Activated T-helper 2 cell treated with anti-CD3 and anti-CD28 coated beads, Interferon-gamma antibody, Interleukin-2, Interleukin-4, amounts not matched to agents 10 μg/mL and 5 μg/mL and 100 μg/mL, durations not matched to agents 14 hours and 24 hours and 36 hours (primary cell): ENCODE measurements at regions not wholly inside any gene's neighbourhood (a gene's known extent, or its start where the extent isn't known, plus 50 kb on each side); places are given as distances from the start of the nearest gene placed in this dataset.

Experiments
- DNase-seq: peaks from one replicate; pipeline ENCODE4 v3.0.0; 2021; ENCODE audit warnings: low spot score
- H3K27ac Mint-ChIP-seq: one replicate; pipeline ENCODE4 v1.8.0; 2021; ENCODE audit warnings: mixed read lengths
- H3K27me3 Mint-ChIP-seq: one replicate; pipeline ENCODE4 v1.8.0; 2021; ENCODE audit warnings: low read depth, mixed read lengths
- H3K36me3 Mint-ChIP-seq: one replicate; pipeline ENCODE4 v1.8.0; 2021; ENCODE audit warnings: low read depth, mixed read lengths
- H3K4me1 Mint-ChIP-seq: one replicate; pipeline ENCODE4 v1.8.0; 2021; ENCODE audit warnings: low read depth, mixed read lengths
- H3K4me3 Mint-ChIP-seq: one replicate; pipeline ENCODE4 v1.8.0; 2021; ENCODE audit warnings: low read depth, mild to moderate bottlenecking, moderate library complexity, mixed read lengths
- H3K9me3 Mint-ChIP-seq: one replicate; pipeline ENCODE4 v1.8.0; 2021; ENCODE audit warnings: mixed read lengths
- intact Hi-C: fragments of 100-400 bp; cut with micrococcal nuclease; formaldehyde crosslinking; loops from one replicate; pipeline ENCODE4 v1.15.1; 2023

GRCh38 chr7:156479596-156479995 lies 161.0 kb upstream of the RNF32 start:
- no peak for DNase-seq
- Mint-ChIP-seq H3K27me3 (peaks cover 29% of the 10 kb centered on the region), H3K9me3 (no peaks in the 10 kb centered on the region), H3K4me1 (peaks cover 2% of the 10 kb centered on the region), H3K4me3 (no peak overlapping the region), H3K36me3 (no peaks in the 10 kb centered on the region), H3K27ac (no peak overlapping the region)
- intact Hi-C loops, result no loop called here

- Mint-ChIP-seq H3K27ac (no peak overlapping the region), H3K4me3 (no peak overlapping the region), H3K36me3 (no peaks in the 10 kb centered on the region), H3K4me1 (peaks cover 2% of the 10 kb centered on the region), H3K27me3 (peaks cover 33% of the 10 kb centered on the region), H3K9me3 (no peaks in the 10 kb centered on the region)
- no peak for DNase-seq
- intact Hi-C loops, result no loop called here
Observed at GRCh38 chr7:156478486-156478885, 162.1 kb upstream of the RNF32 start.

- H3K4me1 Mint-ChIP-seq, result no peaks in the 10 kb centered on the region
- H3K27ac Mint-ChIP-seq, result no peak overlapping the region
- DNase-seq, result no peak
- no peaks in the 10 kb centered on the region for H3K9me3 Mint-ChIP-seq
- H3K36me3 Mint-ChIP-seq, result no peaks in the 10 kb centered on the region
- intact Hi-C loops, result no loop called here
- H3K27me3 Mint-ChIP-seq, result peaks cover 33% of the 10 kb centered on the region
- no peak overlapping the region for H3K4me3 Mint-ChIP-seq
Observed at GRCh38 chr7:156475666-156476065, 164.9 kb upstream of the RNF32 start.

- no peak overlapping the region for H3K4me3 Mint-ChIP-seq
- H3K36me3 Mint-ChIP-seq, result no peaks in the 10 kb centered on the region
- intact Hi-C loops, result no loop called here
- no peaks in the 10 kb centered on the region for H3K9me3 Mint-ChIP-seq
- H3K27ac Mint-ChIP-seq, result no peak overlapping the region
- peaks cover 33% of the 10 kb centered on the region for H3K27me3 Mint-ChIP-seq
- no peak for DNase-seq
- no peaks in the 10 kb centered on the region for H3K4me1 Mint-ChIP-seq
Observed at GRCh38 chr7:156475179-156475578, 165.4 kb upstream of the RNF32 start.

GRCh38 chr7:156474241-156474743 lies 166.3 kb upstream of the RNF32 start:
- H3K4me1 Mint-ChIP-seq, result no peaks in the 10 kb centered on the region
- no peaks in the 10 kb centered on the region for H3K36me3 Mint-ChIP-seq
- H3K27me3 Mint-ChIP-seq, result peaks cover 29% of the 10 kb centered on the region
- no peaks in the 10 kb centered on the region for H3K9me3 Mint-ChIP-seq
- H3K27ac Mint-ChIP-seq, result no peak overlapping the region
- no peak overlapping the region for H3K4me3 Mint-ChIP-seq
- DNase-seq, result no peak
- intact Hi-C loops, result loop anchor here (5.0 kb wide), 2 partner anchors 348 to 677 kb away; no protein-coding TSS in a partner anchor

- intact Hi-C loops, result loop anchor here (1.0 to 5.0 kb wide), 3 partner anchors 349 to 676 kb away; no protein-coding TSS in a partner anchor
- H3K4me1 Mint-ChIP-seq, result no peaks in the 10 kb centered on the region
- no peak overlapping the region for H3K27ac Mint-ChIP-seq
- H3K4me3 Mint-ChIP-seq, result no peak overlapping the region
- no peaks in the 10 kb centered on the region for H3K9me3 Mint-ChIP-seq
- no peak for DNase-seq
- no peaks in the 10 kb centered on the region for H3K36me3 Mint-ChIP-seq
- H3K27me3 Mint-ChIP-seq, result peaks cover 27% of the 10 kb centered on the region
Observed at GRCh38 chr7:156473476-156474240, 166.9 kb upstream of the RNF32 start.

- intact Hi-C loops, result loop anchor here (5.0 kb wide), 2 partner anchors 350 to 675 kb away; no protein-coding TSS in a partner anchor
- Mint-ChIP-seq H3K4me3 (no peak overlapping the region), H3K4me1 (no peaks in the 10 kb centered on the region), H3K27ac (no peak overlapping the region), H3K9me3 (no peaks in the 10 kb centered on the region), H3K36me3 (no peaks in the 10 kb centered on the region), H3K27me3 (peaks cover 24% of the 10 kb centered on the region)
- no peak for DNase-seq
Observed at GRCh38 chr7:156472267-156472666, 168.3 kb upstream of the RNF32 start.

- H3K4me3 Mint-ChIP-seq, result no peak overlapping the region
- intact Hi-C loops, result loop anchor here (5.0 kb wide), 2 partner anchors 352 to 673 kb away; no protein-coding TSS in a partner anchor
- H3K27me3 Mint-ChIP-seq, result peaks cover 22% of the 10 kb centered on the region
- no peak overlapping the region for H3K27ac Mint-ChIP-seq
- no peak for DNase-seq
- no peaks in the 10 kb centered on the region for H3K9me3 Mint-ChIP-seq
- no peaks in the 10 kb centered on the region for H3K4me1 Mint-ChIP-seq
- H3K36me3 Mint-ChIP-seq, result no peaks in the 10 kb centered on the region
Observed at GRCh38 chr7:156470399-156471320, 169.9 kb upstream of the RNF32 start.

GRCh38 chr7:156466955-156467625 lies 173.5 kb upstream of the RNF32 start:
- Mint-ChIP-seq H3K36me3 (no peaks in the 10 kb centered on the region), H3K4me1 (no peaks in the 10 kb centered on the region), H3K27ac (no peak overlapping the region), H3K9me3 (no peaks in the 10 kb centered on the region), H3K4me3 (no peak overlapping the region), H3K27me3 (peaks cover 15% of the 10 kb centered on the region)
- intact Hi-C loops, result no loop called here
- no peak for DNase-seq

- no peak for DNase-seq
- no peaks in the 10 kb centered on the region for H3K36me3 Mint-ChIP-seq
- H3K27me3 Mint-ChIP-seq, result peaks cover 18% of the 10 kb centered on the region
- no peak overlapping the region for H3K4me3 Mint-ChIP-seq
- no peaks in the 10 kb centered on the region for H3K4me1 Mint-ChIP-seq
- intact Hi-C loops, result no loop called here
- H3K27ac Mint-ChIP-seq, result no peak overlapping the region
- no peaks in the 10 kb centered on the region for H3K9me3 Mint-ChIP-seq
Observed at GRCh38 chr7:156466272-156466671, 174.3 kb upstream of the RNF32 start.

GRCh38 chr7:156465186-156465585 lies 175.4 kb upstream of the RNF32 start:
- no peak for DNase-seq
- no peaks in the 10 kb centered on the region for H3K36me3 Mint-ChIP-seq
- no peaks in the 10 kb centered on the region for H3K4me1 Mint-ChIP-seq
- H3K4me3 Mint-ChIP-seq, result no peak overlapping the region
- peaks cover 18% of the 10 kb centered on the region for H3K27me3 Mint-ChIP-seq
- no peaks in the 10 kb centered on the region for H3K9me3 Mint-ChIP-seq
- H3K27ac Mint-ChIP-seq, result no peak overlapping the region
- intact Hi-C loops, result no loop called here

GRCh38 chr7:156464339-156464738 lies 176.2 kb upstream of the RNF32 start:
- Mint-ChIP-seq H3K4me1 (no peaks in the 10 kb centered on the region), H3K27ac (no peak overlapping the region), H3K9me3 (no peaks in the 10 kb centered on the region), H3K36me3 (no peaks in the 10 kb centered on the region), H3K27me3 (peaks cover 18% of the 10 kb centered on the region), H3K4me3 (no peak overlapping the region)
- DNase-seq, result no peak
- intact Hi-C loops, result no loop called here
